GM23248 (cell line): ENCODE measurements at regions not wholly inside any gene's neighbourhood (a gene's known extent, or its start where the extent isn't known, plus 50 kb on each side); places are given as distances from the start of the nearest gene placed in this dataset.
A peak's percentile ranks its signal among the peaks of the same experiment; 100 is the strongest.

Source experiments
- DNase-seq: peaks from one replicate; pipeline ENCODE4 v3.0.0-alpha.2; 2015
- H2AFZ ChIP-seq: fragments of 200-600 bp; sonication (generic); 2 replicates; pipeline ENCODE4 v1.6.1; 2016; ENCODE audit warnings: antibody characterized with exemption
- H3F3A ChIP-seq: fragments of 200-600 bp; sonication (generic); 2 replicates; pipeline ENCODE4 v1.6.1; 2016; ENCODE audit warnings: mild to moderate bottlenecking, antibody characterized with exemption, mixed run types; ENCODE audit not compliant: insufficient read depth
- H3K27ac ChIP-seq: fragments of 200-600 bp; sonication (generic); 2 replicates; pipeline ENCODE4 v1.5.1; 2016; ENCODE audit warnings: mild to moderate bottlenecking
- H3K27me3 ChIP-seq: fragments of 200-600 bp; sonication (generic); replicated peaks from 2 replicates; pipeline ENCODE4 v1.6.1; 2016; ENCODE audit warnings: mild to moderate bottlenecking; ENCODE audit not compliant: insufficient read depth
- H3K36me3 ChIP-seq: fragments of 200-600 bp; sonication (generic); 2 replicates; pipeline ENCODE4 v1.6.1; 2016; ENCODE audit warnings: low read depth, mild to moderate bottlenecking
- H3K4me1 ChIP-seq: fragments of 200-600 bp; sonication (generic); 2 replicates; pipeline ENCODE4 v1.6.1; 2016; ENCODE audit warnings: mild to moderate bottlenecking; ENCODE audit not compliant: insufficient read depth
- H3K4me2 ChIP-seq: fragments of 200-600 bp; sonication (generic); one replicate; pipeline ENCODE4 v1.6.1; 2016; ENCODE audit warnings: mild to moderate bottlenecking; ENCODE audit not compliant: unreplicated experiment
- H3K4me3 ChIP-seq: fragments of 200-600 bp; sonication (generic); 2 replicates; pipeline ENCODE4 v1.5.1; 2016; ENCODE audit warnings: mild to moderate bottlenecking
- H3K79me2 ChIP-seq: fragments of 200-600 bp; sonication (generic); 2 replicates; pipeline ENCODE4 v1.6.1; 2016; ENCODE audit warnings: mild to moderate bottlenecking; ENCODE audit not compliant: insufficient read depth
- H3K9ac ChIP-seq: fragments of 200-600 bp; sonication (generic); 2 replicates; pipeline ENCODE4 v1.6.1; 2016; ENCODE audit warnings: mild to moderate bottlenecking
- H3K9me2 ChIP-seq: fragments of 200-600 bp; sonication (generic); 2 replicates; pipeline ENCODE4 v1.6.1; 2016; ENCODE audit warnings: mixed run types, mild to moderate bottlenecking, moderate library complexity; ENCODE audit not compliant: insufficient read depth
- H3K9me3 ChIP-seq: fragments of 200-600 bp; sonication (generic); one replicate; pipeline ENCODE4 v1.6.1; 2017; ENCODE audit warnings: low read depth
- H4K20me1 ChIP-seq: fragments of 200-600 bp; sonication (generic); 2 replicates; pipeline ENCODE4 v1.6.0; 2016; ENCODE audit not compliant: insufficient read depth
- EZH2 ChIP-seq: fragments of 200-600 bp; sonication (generic); IDR thresholded peaks from 2 replicates; pipeline ENCODE4 v1.6.1; 2018; ENCODE audit warnings: antibody characterized with exemption, mild to moderate bottlenecking; ENCODE audit not compliant: insufficient read depth, poor library complexity, severe bottlenecking
- EZH2phosphoT487 ChIP-seq: fragments of 200-600 bp; sonication (generic); IDR thresholded peaks from 2 replicates; pipeline ENCODE4 v1.6.1; 2018; ENCODE audit warnings: antibody characterized with exemption, moderate library complexity, mild to moderate bottlenecking, low read depth; ENCODE audit not compliant: insufficient read depth
- WGBS, 2 experiments: methylation state at CpG; one replicate each; pipeline ENCODE4 v1.1.6; 2015 to 2017; ENCODE audit warnings: low lambda C conversion rate in 2 of 2, low coverage in 1 of 2; ENCODE audit errors: missing lambda C conversion rate in 2 of 2; 5-methylcytosine and 5-hydroxymethylcytosine counted together
- in situ Hi-C: fragments of 300-500 bp; cut with MboI; formaldehyde crosslinking; loops from 2 replicates; pipeline ENCODE4 v1.15.0; 2020

DNA sequence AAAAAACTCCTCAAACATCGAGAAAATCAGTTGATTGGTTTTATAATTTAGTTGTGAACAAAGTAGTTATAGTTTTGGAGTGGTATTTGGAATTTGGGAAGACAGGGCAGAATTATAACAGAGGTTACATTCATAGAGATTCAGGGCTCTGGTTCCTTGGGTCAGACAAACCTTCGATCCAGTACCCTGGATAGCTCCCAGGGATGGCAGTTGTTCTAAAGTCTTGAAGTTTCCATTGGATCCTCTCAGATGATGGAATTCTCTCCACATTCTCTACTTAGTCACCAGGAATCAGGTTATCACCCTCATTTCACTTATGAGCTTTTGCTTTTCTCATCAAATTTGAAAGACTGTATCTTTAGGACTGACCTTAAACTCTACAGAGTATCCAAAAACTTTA is 285.1 kb downstream of the CENPW start:
- no peaks in the 10 kb centered on the region for H4K20me1 ChIP-seq
- H3K79me2 ChIP-seq: no peaks in the 10 kb centered on the region
- no peaks in the 10 kb centered on the region for H3K36me3 ChIP-seq
- no peak overlapping the region for H3K4me3 ChIP-seq
- H3K9me2 ChIP-seq: 0 out of 2 replicates have a peak, but pooled peaks cover 2% of the 10 kb centered on the region
- H3K9ac ChIP-seq: no peak overlapping the region
- H2AFZ ChIP-seq: no peak overlapping the region
- TF ChIP-seq EZH2 (no peak), EZH2phosphoT487 (no peak)
- peak; percentile 55 for DNase-seq
- H3K27me3 ChIP-seq: no peaks in the 10 kb centered on the region
- no peaks in the 10 kb centered on the region for H3F3A ChIP-seq
- 83 to 88% methylated on average over 2 of the region's 2 CpGs for WGBS, 2 experiments
- H3K9me3 ChIP-seq: no peaks in the 10 kb centered on the region
- H3K4me2 ChIP-seq: no peak overlapping the region
- in situ Hi-C loops: no loop called here
- H3K27ac ChIP-seq: no peak overlapping the region
- no peaks in the 10 kb centered on the region for H3K4me1 ChIP-seq

DNA sequence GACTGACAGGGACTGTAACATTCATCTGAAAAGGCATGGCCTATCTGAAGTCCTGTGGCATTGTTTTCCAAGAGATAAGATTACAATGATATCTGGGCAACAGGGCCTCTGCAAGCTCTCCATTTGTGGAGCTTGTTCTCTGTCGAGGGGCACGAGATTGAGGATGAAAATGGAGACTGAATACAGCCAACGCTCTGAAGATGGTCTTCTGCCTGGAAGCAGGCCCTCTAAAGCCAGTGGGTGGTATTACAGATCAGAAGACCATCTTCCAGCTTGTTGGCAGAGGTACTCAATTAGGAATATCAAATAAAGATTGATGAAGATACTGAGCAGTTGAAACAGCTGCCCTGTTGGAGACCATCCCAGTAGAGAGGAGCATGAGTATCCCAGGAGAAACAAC is 288.2 kb downstream of the CENPW start:
- peaks cover 5% of the 10 kb centered on the region; the same call in 1 of the 2 replicates for H3K4me1 ChIP-seq
- H3K36me3 ChIP-seq: no peaks in the 10 kb centered on the region
- no peak overlapping the region for H3K9ac ChIP-seq
- in situ Hi-C loops: no loop called here
- DNase-seq: no peak
- no peaks in the 10 kb centered on the region for H3K9me3 ChIP-seq
- H2AFZ ChIP-seq: no peak overlapping the region
- no peak overlapping the region for H3K4me3 ChIP-seq
- no peaks in the 10 kb centered on the region for H3F3A ChIP-seq
- no peak overlapping the region for H3K27ac ChIP-seq
- H4K20me1 ChIP-seq: no peaks in the 10 kb centered on the region
- no peak overlapping the region for H3K4me2 ChIP-seq
- 0 out of 2 replicates have a peak, but pooled peaks cover 2% of the 10 kb centered on the region for H3K9me2 ChIP-seq
- H3K27me3 ChIP-seq: no peaks in the 10 kb centered on the region
- no peaks in the 10 kb centered on the region for H3K79me2 ChIP-seq
- TF ChIP-seq EZH2: no peak
- no peak for TF ChIP-seq EZH2phosphoT487
- WGBS, 2 experiments: 73 to 75% methylated on average over 3 of the region's 3 CpGs

DNA sequence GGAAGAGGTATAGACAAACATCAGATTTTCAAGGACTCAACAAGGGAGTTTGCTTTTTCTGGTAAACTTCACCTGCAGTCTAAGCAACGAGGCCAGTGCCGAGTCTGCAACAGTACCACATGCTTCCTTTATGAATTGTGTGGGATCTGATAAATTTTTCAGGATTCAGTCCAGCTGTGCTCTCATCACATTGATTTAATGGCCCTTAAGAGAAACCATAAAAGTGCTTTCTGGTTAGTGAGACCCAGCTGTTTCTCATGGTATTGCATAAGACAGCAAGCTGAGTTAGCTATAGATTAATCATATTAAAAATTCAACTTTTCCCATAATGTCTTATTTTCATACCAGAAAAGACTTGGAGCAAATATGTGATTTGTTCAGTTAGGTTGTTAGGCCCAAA is 291.4 kb downstream of the CENPW start:
- Histone ChIP-seq H3K79me2 (no peaks in the 10 kb centered on the region), H3K27ac (no peak overlapping the region), H3K4me1 (peaks cover 5% of the 10 kb centered on the region; the same call in 1 of the 2 replicates), H3K27me3 (no peaks in the 10 kb centered on the region), H3K4me2 (no peak overlapping the region), H3K4me3 (no peak overlapping the region), H4K20me1 (no peaks in the 10 kb centered on the region), H2AFZ (no peak overlapping the region), H3K9me3 (no peaks in the 10 kb centered on the region), H3K9me2 (no peaks in the 10 kb centered on the region), H3K36me3 (no peaks in the 10 kb centered on the region), H3F3A (no peaks in the 10 kb centered on the region), H3K9ac (no peak overlapping the region)
- in situ Hi-C loops: no loop called here
- no peak for TF ChIP-seq EZH2
- no peak for TF ChIP-seq EZH2phosphoT487
- DNase-seq: peak; percentile 33
- 7 to 16% methylated on average over 2 of the region's 2 CpGs for WGBS, 2 experiments

DNA sequence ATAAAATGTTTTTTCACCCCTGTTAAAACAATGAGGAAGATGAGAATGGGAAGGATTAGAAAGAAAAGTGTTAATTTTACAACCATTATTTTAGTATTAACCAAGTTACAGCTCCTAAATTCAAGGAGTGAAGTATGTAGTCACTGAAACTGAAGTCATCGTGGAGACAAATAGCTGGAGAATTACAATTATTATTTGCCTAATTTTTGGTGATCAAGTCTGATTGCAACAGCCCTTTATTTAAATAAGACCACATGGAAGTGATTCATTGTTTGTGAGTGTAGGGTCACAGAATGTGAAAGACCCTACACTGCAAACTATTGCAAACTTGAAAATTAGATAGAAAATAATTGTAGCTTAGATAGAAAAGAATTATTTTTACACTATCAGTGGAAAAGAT is 292.4 kb downstream of the CENPW start:
- H3K4me2 ChIP-seq: no peak overlapping the region
- H3K9me3 ChIP-seq: no peaks in the 10 kb centered on the region
- no peak overlapping the region for H2AFZ ChIP-seq
- H3K4me3 ChIP-seq: no peak overlapping the region
- TF ChIP-seq EZH2 (no peak), EZH2phosphoT487 (no peak)
- H3K79me2 ChIP-seq: no peaks in the 10 kb centered on the region
- H3K27me3 ChIP-seq: no peaks in the 10 kb centered on the region
- peak; percentile 11 for DNase-seq
- H3K9me2 ChIP-seq: no peaks in the 10 kb centered on the region
- H3K36me3 ChIP-seq: no peaks in the 10 kb centered on the region
- in situ Hi-C loops: no loop called here
- H3K9ac ChIP-seq: no peak overlapping the region
- 4 to 6% methylated on average over 1 of the region's 1 CpG for WGBS, 2 experiments
- H4K20me1 ChIP-seq: no peaks in the 10 kb centered on the region
- H3K27ac ChIP-seq: no peak overlapping the region
- H3F3A ChIP-seq: no peaks in the 10 kb centered on the region
- H3K4me1 ChIP-seq: peaks cover 5% of the 10 kb centered on the region; the same call in 1 of the 2 replicates

DNA sequence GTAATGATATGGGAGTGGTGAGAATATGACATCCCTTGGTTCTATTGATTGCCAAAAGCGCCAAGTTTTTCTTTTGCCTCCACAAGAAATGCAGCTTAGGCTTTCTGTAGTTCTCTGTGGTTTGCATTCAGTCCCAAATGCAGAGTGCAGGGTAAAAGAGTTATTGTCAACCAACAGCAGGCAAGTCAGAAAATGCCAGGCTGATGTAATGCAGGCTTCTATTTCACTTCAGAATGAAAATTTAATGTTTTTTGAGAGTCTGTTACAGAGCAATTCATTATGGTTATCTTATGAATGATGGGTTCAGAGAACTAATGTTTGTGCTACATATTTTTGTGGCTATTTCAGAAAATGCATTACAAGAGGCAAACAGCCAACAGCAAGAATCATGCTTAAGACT is 293.5 kb downstream of the CENPW start:
- Histone ChIP-seq H3K4me1 (peaks cover 5% of the 10 kb centered on the region; the same call in 1 of the 2 replicates), H2AFZ (no peak overlapping the region), H3F3A (no peaks in the 10 kb centered on the region), H3K9me3 (no peaks in the 10 kb centered on the region), H4K20me1 (no peaks in the 10 kb centered on the region), H3K27ac (no peak overlapping the region), H3K4me3 (no peak overlapping the region), H3K4me2 (no peak overlapping the region), H3K9me2 (no peaks in the 10 kb centered on the region), H3K79me2 (no peaks in the 10 kb centered on the region), H3K9ac (no peak overlapping the region), H3K27me3 (no peaks in the 10 kb centered on the region), H3K36me3 (no peaks in the 10 kb centered on the region)
- TF ChIP-seq EZH2phosphoT487 (no peak), EZH2 (no peak)
- DNase-seq: no peak
- in situ Hi-C loops: no loop called here
- 92 to 100% methylated on average over 1 of the region's 1 CpG for WGBS, 2 experiments
